ENCODE measurements at regions not wholly inside any gene's neighbourhood (a gene's known extent, or its start where the extent isn't known, plus 50 kb on each side); places are given as distances from the start of the nearest gene placed in this dataset.
"Not testable (repeated sequence)": the region's sequence is repeated elsewhere in the genome, so short reads cannot be mapped to it uniquely, and the experiment has no call there.

GRCh38 chrX:65971151-65971550 is 68.7 kb downstream of the VSIG4 start:
- no peak for DNase-seq (ENCODE audit: low read depth)

- not testable (repeated sequence) for DNase-seq (ENCODE audit: low read depth)
Observed at GRCh38 chrX:65967159-65967558, 72.7 kb downstream of the VSIG4 start.

- DNase-seq (ENCODE audit: low read depth): no peak
Observed at GRCh38 chrX:65961714-65962113, 78.2 kb downstream of the VSIG4 start.

GRCh38 chrX:65948103-65948502 is 91.8 kb downstream of the VSIG4 start:
- DNase-seq (ENCODE audit: low read depth): no peak

- DNase-seq (ENCODE audit: low read depth): no peak
Observed at GRCh38 chrX:65941775-65942174, 98.1 kb downstream of the VSIG4 start.

GRCh38 chrX:65933085-65933589 is 106.7 kb downstream of the VSIG4 start:
- no peak for DNase-seq (ENCODE audit: low read depth)

- no peak for DNase-seq (ENCODE audit: low read depth)
Observed at GRCh38 chrX:65932173-65933084, 107.5 kb downstream of the VSIG4 start.

GRCh38 chrX:65928522-65928921 is 111.4 kb downstream of the VSIG4 start:
- DNase-seq (ENCODE audit: low read depth): no peak

- DNase-seq (ENCODE audit: low read depth): not testable (repeated sequence)
Observed at GRCh38 chrX:65927386-65927785, 112.5 kb downstream of the VSIG4 start.

- peak; percentile 6 for DNase-seq (ENCODE audit: low read depth)
Observed at GRCh38 chrX:65926095-65927019, 113.5 kb downstream of the VSIG4 start.

GRCh38 chrX:65925592-65925991 is 114.3 kb downstream of the VSIG4 start:
- no peak for DNase-seq (ENCODE audit: low read depth)

- no peak for DNase-seq (ENCODE audit: low read depth)
Observed at GRCh38 chrX:65925005-65925404, 114.9 kb downstream of the VSIG4 start.

- DNase-seq (ENCODE audit: low read depth): no peak
Observed at GRCh38 chrX:65921363-65921762, 118.5 kb downstream of the VSIG4 start.

- no peak for DNase-seq (ENCODE audit: low read depth)
Observed at GRCh38 chrX:65920620-65921019, 119.3 kb downstream of the VSIG4 start.

- DNase-seq (ENCODE audit: low read depth): no peak
Observed at GRCh38 chrX:65910899-65911298, 129.0 kb downstream of the VSIG4 start.

GRCh38 chrX:65903750-65904149 is 136.1 kb downstream of the VSIG4 start:
- DNase-seq (ENCODE audit: low read depth): no peak

- DNase-seq (ENCODE audit: low read depth): no peak
Observed at GRCh38 chrX:65902011-65902410, 137.9 kb downstream of the VSIG4 start.

GRCh38 chrX:65900850-65901844 is 138.7 kb downstream of the VSIG4 start:
- no peak for DNase-seq (ENCODE audit: low read depth)

- no peak for DNase-seq (ENCODE audit: low read depth)
Observed at GRCh38 chrX:65894133-65894532, 145.7 kb downstream of the VSIG4 start.

- not testable (repeated sequence) for DNase-seq (ENCODE audit: low read depth)
Observed at GRCh38 chrX:65891817-65892216, 148.1 kb downstream of the VSIG4 start.

- not testable (repeated sequence) for DNase-seq (ENCODE audit: low read depth)
Observed at GRCh38 chrX:65888150-65888549, 151.7 kb downstream of the VSIG4 start.

Measured in T follicular helper cell (primary cell).